Stimulated activated CD8-positive, alpha-beta memory T cell treated with anti-CD3 and anti-CD28 coated beads, Interleukin-12 subunit alpha, Interleukin-12 subunit beta, amount 100 ng/mL, for 24 hours (primary cell): ENCODE measurements at regions not wholly inside any gene's neighbourhood (a gene's known extent, or its start where the extent isn't known, plus 50 kb on each side); places are given as distances from the start of the nearest gene placed in this dataset.

Experiments
- DNase-seq: peaks from one replicate; pipeline ENCODE4 v3.0.0-alpha.2; 2020; ENCODE audit errors: extremely low read depth

DNA sequence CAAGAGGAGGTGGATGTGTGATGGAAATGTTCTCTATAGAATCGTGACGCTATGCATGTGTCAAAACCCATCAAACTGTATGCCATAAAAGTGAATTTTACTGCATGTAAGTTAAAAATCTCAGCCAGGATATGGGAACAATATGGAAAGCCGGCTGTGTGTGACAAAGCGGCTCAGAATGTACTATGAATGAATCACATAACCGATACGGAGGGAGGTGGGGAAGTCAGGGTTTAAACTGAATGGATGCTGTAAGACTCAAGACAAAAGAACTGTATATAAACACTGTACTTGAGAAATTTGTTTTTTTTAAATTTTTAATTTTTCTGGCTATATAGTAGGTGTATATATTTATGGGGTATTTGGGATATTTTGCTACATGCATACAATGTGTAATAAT is 111.6 kb upstream of the PDE4B start:
- no peak for DNase-seq

DNA sequence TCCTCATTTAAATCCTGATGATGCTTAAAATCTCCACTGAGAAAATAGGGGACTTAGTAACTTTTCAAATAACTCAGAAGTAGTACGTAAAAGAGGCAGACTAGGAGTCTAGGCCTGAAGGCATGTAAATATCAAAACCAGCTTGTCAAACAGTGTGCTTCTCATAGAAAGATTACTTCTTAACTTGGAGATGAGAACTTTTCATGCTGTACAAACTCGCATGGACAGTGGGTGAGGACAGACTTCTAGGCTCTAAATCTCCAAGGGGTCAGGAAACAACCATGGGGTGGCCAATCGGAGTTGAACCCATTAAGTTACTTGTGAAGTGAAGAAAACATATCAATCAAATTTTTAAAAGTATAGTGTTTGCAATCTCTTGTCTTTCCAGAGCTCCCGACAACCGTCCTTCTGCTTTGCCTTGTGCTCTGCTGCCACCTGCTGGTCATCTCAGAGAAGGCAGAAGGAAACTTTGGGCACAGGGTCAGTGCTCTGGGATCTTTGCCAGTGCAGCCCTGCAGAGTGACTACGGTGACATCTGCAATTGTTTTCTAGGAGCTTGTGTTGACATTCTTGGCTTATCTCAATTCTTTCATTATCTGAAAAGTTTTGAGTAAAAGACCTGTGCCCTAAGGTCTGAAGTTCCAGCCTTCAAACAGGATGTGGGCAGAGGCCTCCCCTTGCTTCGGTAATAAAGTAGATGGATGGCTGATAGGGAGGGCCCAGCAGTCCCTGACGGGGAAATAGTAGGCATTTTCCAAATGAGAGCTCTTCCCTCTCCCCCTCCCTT is 105.1 kb upstream of the PDE4B start:
- peak; percentile 32 for DNase-seq

DNA sequence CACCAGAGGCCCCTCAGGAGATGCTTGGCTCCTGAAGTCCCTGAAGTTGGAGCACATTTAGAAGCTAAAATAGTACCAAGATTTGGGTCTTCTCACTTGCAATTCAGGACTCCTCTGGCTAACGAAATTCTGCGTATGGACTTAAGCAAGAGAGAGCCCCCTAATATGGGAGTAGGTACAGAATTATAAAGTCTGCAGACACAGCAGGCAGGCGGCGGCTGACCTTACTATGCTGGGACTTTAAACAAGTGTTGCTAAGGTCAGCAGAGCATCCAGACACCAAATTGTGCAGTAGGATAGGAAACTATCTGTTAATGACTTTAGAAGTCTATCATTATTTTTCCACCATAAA is 104.5 kb upstream of the PDE4B start:
- no peak for DNase-seq

DNA sequence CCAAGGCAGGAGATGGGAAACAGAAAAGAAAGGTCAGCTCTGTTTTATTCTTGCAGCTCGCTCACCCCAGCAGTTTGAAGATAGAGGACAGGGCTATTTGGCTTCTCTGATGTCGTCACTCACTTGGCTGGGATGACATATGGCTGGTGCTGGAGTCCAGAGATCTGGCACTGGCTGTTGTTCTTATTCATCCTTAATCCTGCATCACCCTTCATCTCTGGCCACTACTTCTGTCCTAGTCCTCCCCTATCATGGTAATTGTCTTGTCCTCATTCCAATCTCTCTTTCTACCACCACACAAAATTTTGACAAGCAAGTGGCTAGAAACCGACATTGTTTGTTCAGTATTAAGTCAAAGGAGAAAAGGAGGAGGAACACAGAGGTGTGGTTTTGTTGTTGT is 103.8 kb upstream of the PDE4B start:
- no peak for DNase-seq

DNA sequence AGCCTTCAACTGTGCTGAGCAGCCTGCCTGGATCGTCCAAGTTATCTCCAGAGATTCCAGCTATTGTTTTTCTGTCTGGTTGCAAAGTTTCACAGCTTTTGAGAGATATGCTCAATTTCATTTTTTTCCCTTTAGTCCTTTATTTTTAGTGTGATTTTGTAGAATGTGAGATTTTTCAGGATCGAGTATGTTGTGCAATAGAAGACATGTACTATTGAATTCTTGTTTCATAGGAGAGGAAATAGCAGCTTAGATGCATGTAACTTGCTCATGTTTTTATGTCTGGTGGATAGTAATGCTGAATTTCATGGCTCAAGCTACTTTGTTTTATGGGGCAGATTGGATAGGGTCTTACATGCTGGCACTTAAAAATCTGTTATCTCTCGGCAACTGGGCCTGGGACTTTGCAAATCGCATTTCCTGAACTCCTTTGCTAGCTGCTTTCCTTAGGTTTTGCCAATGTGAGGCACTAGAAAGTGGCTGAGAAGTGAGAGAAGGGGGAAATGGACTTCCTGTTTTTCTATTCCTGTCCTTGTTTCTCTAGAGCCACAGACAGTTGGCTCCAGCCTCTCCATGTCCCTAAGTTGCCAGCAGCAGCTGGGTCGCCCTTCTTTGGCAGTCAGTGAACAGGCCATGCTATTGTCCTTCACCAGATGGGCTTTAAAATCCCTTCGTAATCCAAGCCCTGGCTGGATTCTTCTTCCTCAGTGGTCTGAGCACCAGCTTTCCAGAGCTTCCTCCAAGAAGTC is 101.4 kb upstream of the PDE4B start:
- DNase-seq = no peak

DNA sequence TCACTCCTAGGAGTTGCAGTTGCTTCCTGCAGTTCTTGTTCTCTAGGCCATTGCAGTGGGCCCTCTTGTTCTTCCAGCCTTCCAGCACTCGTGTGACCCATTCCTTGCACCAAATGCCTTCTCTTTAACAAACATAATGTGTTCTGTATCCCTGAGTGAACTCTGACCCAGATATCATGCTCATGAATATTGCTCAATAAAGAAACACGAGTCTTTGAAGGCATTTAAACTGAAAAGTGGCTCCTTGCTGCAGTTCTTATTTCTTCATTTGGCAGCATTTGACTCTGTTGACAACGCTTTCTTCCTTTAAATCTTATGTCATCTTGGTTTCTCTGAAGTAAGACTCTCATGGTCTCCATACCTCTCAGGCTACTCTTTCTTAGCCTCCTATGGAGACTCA is 100.7 kb upstream of the PDE4B start:
- DNase-seq = no peak

DNA sequence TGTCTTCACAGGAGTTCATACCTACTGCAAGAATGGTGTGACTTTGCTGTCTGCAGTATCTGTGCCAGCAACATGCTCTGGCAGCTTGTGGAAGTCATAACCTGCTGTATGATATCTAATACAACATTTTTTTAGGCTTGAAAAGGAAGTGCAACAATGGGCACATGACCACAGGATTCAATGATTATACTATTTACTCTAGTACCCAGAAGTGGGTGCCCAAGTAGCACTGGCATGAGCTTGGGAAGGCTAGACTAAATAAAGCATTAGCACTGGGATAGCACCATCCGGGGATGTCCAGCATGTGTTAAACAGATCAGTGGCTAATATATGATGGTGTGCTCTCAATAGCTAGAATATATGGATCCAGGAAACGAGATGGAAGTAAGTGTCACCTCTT is 98.6 kb upstream of the PDE4B start:
- no peak for DNase-seq

DNA sequence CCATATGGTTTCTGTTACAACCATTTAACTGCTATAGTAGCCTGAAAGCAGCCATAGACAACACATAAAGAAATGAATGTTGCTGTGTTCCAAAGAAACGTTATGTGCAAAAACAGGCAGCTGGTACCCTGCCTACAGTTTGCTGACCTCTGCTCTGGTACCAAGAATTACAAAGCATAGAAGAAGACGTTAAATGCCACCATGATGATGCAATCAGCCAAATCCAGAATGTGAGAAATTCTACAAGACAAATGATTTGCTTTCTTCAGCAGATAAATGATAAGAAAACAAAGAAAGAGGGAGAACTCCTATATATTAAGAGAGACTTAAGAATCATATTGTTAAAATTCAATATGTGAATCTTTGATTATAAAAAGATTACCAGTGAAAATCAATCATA is 97.8 kb upstream of the PDE4B start:
- DNase-seq = no peak

DNA sequence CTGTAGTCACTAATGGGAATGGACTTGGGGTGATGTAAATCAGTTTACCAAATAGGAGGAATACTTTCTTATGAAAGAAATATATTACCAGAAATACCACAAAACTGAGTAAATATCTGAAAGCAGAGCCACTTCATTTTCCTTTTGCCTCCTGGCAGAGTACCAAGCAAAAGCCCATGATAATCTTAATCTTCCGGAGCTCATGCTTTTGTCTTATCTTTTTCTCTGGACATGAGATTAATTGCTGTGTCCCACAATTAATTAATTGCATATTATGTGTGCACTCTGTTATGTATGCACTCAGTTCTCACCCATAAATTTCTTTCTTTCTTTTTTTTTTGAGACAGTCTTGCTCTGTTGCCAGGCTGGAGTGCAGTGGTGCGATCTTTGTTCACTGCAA is 94.1 kb upstream of the PDE4B start:
- DNase-seq = no peak

DNA sequence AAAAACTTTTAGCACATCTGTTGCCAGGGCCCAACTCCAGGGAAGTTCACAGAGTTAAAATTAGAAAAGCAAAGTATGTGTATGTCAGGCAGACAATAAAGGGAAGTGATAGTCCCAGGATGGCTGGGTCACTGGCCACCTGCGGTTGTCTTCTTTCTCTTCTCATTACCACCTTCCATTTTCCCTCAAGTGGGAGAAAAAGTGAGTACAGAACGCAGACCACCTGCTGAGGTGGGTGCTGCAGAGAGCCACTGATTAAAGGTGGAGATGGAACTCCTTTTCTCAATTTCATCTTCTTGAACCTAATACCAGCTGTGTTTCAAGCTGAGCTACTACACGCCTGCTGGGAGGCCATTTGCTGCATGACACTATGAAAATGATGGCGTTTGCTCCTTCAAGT is 88.8 kb upstream of the PDE4B start:
- no peak for DNase-seq

DNA sequence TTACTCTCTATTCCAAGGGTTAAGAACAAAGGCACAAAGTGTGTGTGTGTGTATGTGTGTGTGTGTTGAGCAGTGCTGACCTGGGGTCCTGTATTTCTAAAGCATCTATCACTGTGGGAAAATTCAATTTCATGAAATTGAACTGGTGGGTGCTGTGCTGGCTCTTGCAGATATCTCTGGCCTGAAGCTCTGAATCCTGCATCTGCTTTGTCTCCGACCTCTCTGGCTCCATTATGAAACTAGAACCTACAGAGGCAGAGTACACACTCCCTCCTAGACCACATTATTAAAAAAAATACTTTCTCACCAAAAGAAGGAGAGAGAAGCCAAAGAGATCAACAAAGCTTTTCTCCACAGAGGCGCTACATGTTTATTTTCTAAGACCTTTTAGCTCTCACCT is 88.4 kb upstream of the PDE4B start:
- DNase-seq = no peak

DNA sequence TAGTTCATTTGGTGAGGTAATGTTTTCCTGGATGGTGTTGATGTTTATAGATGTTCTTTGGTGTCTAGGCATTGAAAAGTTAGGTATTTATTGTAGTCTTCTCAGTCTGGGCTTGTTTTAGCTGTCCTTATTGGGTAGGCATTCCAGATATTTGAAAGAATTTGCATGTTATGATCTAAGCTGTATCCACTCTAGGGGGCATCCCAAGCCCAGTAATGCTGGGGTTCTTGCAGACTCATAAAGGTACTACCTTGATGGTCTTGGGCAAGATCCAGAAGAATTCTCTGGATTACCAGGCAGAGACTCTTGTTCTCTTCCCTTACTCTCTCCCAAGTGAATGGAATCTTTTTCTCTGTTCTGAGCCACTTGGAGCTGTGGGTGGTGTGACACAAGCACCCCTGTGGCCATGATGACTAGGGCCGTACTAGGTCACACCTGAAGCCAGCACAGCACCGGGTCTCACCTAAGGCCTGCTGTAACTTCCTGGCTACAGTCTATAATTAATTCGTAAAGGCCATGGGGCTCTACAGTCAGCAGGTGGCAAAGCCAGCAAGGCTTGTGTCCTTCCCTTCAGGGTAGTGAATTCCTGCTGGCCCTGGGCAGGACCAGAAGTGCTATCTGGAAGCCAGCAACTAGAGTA is 74.8 kb upstream of the PDE4B start:
- DNase-seq = no peak

DNA sequence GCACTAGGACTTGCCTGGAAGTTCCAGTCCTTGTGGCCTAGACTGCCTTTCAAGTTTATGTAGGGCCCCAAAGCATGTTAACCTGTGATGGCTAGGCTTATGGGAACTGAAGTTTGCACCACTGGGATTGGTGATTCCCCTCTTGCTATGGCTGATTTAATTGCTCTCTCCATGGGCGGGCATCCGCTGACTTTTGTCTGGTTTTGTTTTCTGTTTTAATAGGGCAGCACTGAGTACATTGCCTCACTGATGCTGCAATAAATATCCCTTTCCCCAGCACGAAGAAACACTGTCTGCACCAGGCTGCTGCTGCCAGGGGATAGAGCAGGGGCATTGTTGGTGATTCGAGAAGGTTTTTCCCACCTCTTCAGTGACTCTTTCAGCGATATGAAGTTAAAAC is 73.3 kb upstream of the PDE4B start:
- DNase-seq = no peak

DNA sequence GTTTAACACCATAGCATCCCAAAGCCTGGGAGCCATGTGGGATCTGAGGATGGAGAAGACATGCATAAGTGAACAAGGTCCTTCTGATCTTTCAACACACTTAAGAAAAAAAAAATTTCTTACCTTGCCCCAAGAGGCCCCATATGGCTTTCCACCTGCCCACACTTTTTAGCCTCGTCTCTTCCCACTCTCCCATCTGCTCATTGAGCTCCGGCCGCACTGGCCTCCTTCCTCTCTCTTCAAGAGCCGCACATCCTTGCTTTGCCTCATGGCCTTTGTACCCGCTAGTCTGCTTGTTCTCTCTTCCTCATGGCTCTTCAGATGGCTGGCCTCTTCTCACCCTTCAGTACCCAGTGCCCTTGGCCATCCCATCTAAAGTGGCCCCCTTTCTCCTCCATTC is 70.2 kb upstream of the PDE4B start:
- no peak for DNase-seq

DNA sequence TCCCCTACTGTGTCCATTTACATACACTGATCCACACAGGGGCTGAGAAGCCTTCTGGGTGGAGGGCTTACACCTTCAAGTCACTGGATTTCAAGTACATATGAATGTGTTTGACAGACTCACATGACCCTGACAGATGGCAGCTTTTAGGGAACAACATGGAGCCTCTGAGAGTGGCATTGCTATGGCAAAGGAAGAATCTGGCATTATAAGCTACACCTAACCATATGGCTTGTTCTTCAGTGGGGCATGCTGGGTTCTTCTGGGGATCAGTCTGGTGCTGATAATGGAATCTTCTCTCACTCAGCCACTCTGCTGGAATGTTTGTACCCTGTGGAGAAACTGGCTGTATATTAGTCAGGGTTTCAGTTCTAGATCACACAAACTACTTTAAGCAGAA is 68.5 kb upstream of the PDE4B start:
- no peak for DNase-seq

DNA sequence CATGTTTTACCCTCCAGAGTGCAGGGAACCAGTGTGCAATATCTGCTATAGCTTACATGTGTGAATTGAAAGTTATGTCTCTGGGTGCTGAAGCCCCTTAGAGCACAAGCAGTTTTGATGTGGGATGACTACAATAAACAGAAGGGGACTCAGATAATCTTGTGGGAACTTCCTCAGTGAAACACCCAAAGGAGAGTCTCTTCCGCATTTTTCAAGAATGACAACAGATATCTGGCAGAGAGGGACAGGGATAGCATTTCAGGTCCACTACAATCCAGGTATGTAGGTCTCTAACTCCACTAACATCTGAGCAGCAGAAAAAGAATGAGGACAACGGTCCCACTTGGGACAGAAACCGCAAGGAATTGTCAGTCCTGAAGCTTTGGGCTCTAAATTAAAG is 67.6 kb upstream of the PDE4B start:
- no peak for DNase-seq

DNA sequence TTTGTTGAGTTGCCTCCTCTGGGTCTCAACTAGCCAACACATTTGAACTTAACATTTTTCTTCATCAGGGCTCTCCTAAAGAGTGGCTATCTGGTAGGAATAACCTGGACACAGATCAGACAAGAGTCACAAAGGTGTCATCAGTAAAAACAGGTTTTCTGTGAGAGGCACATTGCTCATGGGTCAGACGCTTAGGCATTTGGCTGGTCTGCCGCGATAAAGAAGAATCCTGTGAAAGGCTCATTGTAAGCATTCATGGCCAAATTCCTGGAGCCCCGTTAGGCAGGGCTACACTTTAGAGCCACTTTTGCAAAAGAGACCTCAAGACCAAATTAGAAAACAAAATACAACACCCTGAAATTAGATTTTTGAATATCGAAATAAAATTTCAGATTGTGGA is 64.2 kb upstream of the PDE4B start:
- no peak for DNase-seq

DNA sequence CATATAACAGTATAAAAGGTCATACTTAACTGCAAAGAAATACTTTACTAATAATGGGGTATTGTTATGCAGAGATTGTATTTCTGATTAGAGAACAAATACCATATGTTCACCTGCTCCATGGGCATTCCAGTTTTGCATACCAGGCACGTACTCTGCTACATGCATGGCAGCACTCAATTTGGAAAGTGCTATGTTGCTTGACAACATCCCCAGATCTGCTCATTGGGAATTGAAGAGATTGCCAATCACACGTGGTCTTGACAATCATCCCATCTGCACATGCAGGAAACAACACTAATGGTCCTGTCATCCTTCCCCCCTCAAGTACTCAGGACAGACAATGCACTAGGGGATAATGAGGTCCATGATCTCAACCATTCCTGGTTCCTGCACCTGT is 63.4 kb upstream of the PDE4B start:
- DNase-seq = no peak

DNA sequence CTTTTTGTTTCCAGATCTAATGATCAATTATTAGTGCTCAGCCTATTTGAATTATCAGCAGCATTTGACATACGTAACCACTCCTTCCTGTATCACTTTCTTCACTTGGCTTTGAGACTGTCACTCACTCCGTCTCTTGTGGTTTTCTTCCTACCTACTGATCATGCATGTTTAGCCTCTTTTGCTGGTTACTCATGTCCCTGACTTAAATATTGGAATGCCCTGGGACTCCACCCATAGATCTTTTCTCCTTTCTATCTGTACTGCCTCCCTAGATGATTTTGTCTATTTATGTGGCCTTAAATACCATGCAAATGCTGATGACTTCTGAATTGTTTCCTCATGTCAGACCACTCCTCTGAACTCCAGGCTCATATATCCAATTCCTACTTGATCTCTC is 57.7 kb upstream of the PDE4B start:
- DNase-seq = no peak

DNA sequence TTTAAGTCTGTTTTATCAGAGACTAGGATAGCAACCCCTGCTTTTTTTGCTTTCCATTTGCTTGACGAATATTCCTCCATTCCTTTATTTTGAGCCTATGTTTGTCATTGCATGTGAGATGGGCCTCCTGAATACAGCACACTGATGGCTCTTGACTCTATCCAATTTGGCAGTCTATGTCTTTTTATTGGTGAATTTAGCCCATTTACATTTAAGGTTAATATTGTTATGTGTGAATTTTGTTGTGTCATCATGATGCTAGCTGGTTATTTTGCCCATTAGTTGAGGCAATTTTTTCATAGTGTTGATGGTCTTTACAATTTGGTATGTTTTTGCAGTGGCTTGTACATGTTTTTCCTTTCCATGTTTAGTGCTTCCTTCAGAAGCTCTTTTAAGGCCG is 50.7 kb upstream of the PDE4B start:
- DNase-seq = no peak
